Suppressor macrophage treated with lipopolysaccharide for 4 hours (primary cell): ENCODE measurements at regions not wholly inside any gene's neighbourhood (a gene's known extent, or its start where the extent isn't known, plus 50 kb on each side); places are given as distances from the start of the nearest gene placed in this dataset.

ENCODE experiments used
- DNase-seq: peaks from one replicate; pipeline ENCODE4 v3.0.0-alpha.2; 2020

- no peak for DNase-seq
These were observed 119.1 kb upstream of the RND3 start for GRCh38 chr2:150606380-150607060.

- no peak for DNase-seq
These were observed 118.2 kb upstream of the RND3 start for GRCh38 chr2:150605664-150606063.

GRCh38 chr2:150601280-150602038 is 114.0 kb upstream of the RND3 start:
- DNase-seq: no peak

- DNase-seq: no peak
These were observed 112.4 kb upstream of the RND3 start for GRCh38 chr2:150599889-150600288.

- DNase-seq: no peak
These were observed 110.9 kb upstream of the RND3 start for GRCh38 chr2:150598383-150598782.

GRCh38 chr2:150595803-150596470 is 108.5 kb upstream of the RND3 start:
- no peak for DNase-seq

GRCh38 chr2:150594299-150594698 is 106.8 kb upstream of the RND3 start:
- DNase-seq: no peak

GRCh38 chr2:150591496-150592285 is 104.2 kb upstream of the RND3 start:
- peak; percentile 15 for DNase-seq

- DNase-seq: no peak
These were observed 102.2 kb upstream of the RND3 start for GRCh38 chr2:150589681-150590080.

- no peak for DNase-seq
These were observed 101.0 kb upstream of the RND3 start for GRCh38 chr2:150588506-150588870.

- DNase-seq: no peak
These were observed 100.4 kb upstream of the RND3 start for GRCh38 chr2:150587547-150588505.

GRCh38 chr2:150586858-150587257 is 99.4 kb upstream of the RND3 start:
- DNase-seq: peak; percentile 9

GRCh38 chr2:150585221-150585971 is 97.9 kb upstream of the RND3 start:
- no peak for DNase-seq

- DNase-seq: no peak
These were observed 96.6 kb upstream of the RND3 start for GRCh38 chr2:150584081-150584480.

GRCh38 chr2:150581717-150582472 is 94.4 kb upstream of the RND3 start:
- DNase-seq: no peak

GRCh38 chr2:150578481-150578880 is 91.0 kb upstream of the RND3 start:
- no peak for DNase-seq

GRCh38 chr2:150575861-150576260 is 88.4 kb upstream of the RND3 start:
- DNase-seq: no peak

GRCh38 chr2:150572961-150573395 is 85.5 kb upstream of the RND3 start:
- no peak for DNase-seq

GRCh38 chr2:150572194-150572766 is 84.8 kb upstream of the RND3 start:
- DNase-seq: no peak

GRCh38 chr2:150571121-150571520 is 83.7 kb upstream of the RND3 start:
- no peak for DNase-seq
